ENCODE measurements at regions not wholly inside any gene's neighbourhood (a gene's known extent, or its start where the extent isn't known, plus 50 kb on each side); places are given as distances from the start of the nearest gene placed in this dataset.

GRCh38 chr3:170705131-170705530, 119.3 kb upstream of the SLC7A14 start:
- Histone ChIP-seq H3K27me3 (ENCODE audit: control insufficient read depth, insufficient read depth, low read length) (no peaks in the 10 kb centered on the region), H3K36me3 (ENCODE audit: control insufficient read depth, insufficient read depth, low read length) (no peaks in the 10 kb centered on the region), H3K4me1 (ENCODE audit: control insufficient read depth, extremely low read depth, insufficient read depth, low read length) (peaks cover 22% of the 10 kb centered on the region), H3K4me2 (ENCODE audit: extremely low read depth, insufficient read depth, low read length) (no peak overlapping the region), H3K9me3 (ENCODE audit: control insufficient read depth, insufficient read depth, low read depth, low read length) (no peaks in the 10 kb centered on the region), H3K4me3 (replicated peaks in 1 of 4; ENCODE audit: control extremely low read depth in 1 of 4, insufficient read depth in 1 of 4, low read depth in 3 of 4, low read length in 4 of 4) (no peak overlapping the region), H3K27ac (ENCODE audit: insufficient read depth, low read length) (no peak overlapping the region), H2AFZ (ENCODE audit: low read length) (no peak overlapping the region), H4K20me1 (ENCODE audit: control insufficient read depth, extremely low read depth, insufficient read depth, low read length) (no peaks in the 10 kb centered on the region), H3K79me2 (ENCODE audit: control insufficient read depth, insufficient read depth, low read length) (no peaks in the 10 kb centered on the region), H3K9ac (ENCODE audit: insufficient read depth, low read length) (no peak overlapping the region)
- TF ChIP-seq CTCF (conservative IDR thresholded peaks at IDR 0.05 in 1 of 2, IDR thresholded peaks at IDR 0.05 in 1 of 2; ENCODE audit: low read depth in 1 of 2, low read length in 2 of 2) (no peak), EZH2 (IDR thresholded peaks at IDR 0.05; ENCODE audit: low read length, missing control alignments) (no peak)
- DNase-seq (ENCODE audit: low read depth in 2 of 2) = no peak

- H3K9ac ChIP-seq (ENCODE audit: insufficient read depth, low read length) = no peak overlapping the region
- no peaks in the 10 kb centered on the region for H3K79me2 ChIP-seq (ENCODE audit: control insufficient read depth, insufficient read depth, low read length)
- peaks cover 19% of the 10 kb centered on the region for H3K4me1 ChIP-seq (ENCODE audit: control insufficient read depth, extremely low read depth, insufficient read depth, low read length)
- peak; percentile 80 to 95 for DNase-seq (ENCODE audit: low read depth in 2 of 2)
- no peak overlapping the region for H3K4me2 ChIP-seq (ENCODE audit: extremely low read depth, insufficient read depth, low read length)
- H3K36me3 ChIP-seq (ENCODE audit: control insufficient read depth, insufficient read depth, low read length) = no peaks in the 10 kb centered on the region
- H3K27ac ChIP-seq (ENCODE audit: insufficient read depth, low read length) = peak overlapping the region; percentile 75
- no peaks in the 10 kb centered on the region for H3K27me3 ChIP-seq (ENCODE audit: control insufficient read depth, insufficient read depth, low read length)
- H3K9me3 ChIP-seq (ENCODE audit: control insufficient read depth, insufficient read depth, low read depth, low read length) = no peaks in the 10 kb centered on the region
- H2AFZ ChIP-seq (ENCODE audit: low read length) = no peak overlapping the region
- H4K20me1 ChIP-seq (ENCODE audit: control insufficient read depth, extremely low read depth, insufficient read depth, low read length) = no peaks in the 10 kb centered on the region
- H3K4me3 ChIP-seq (replicated peaks in 1 of 4; ENCODE audit: control extremely low read depth in 1 of 4, insufficient read depth in 1 of 4, low read depth in 3 of 4, low read length in 4 of 4) = no peak overlapping the region
- TF ChIP-seq CTCF (conservative IDR thresholded peaks at IDR 0.05 in 1 of 2, IDR thresholded peaks at IDR 0.05 in 1 of 2; ENCODE audit: low read depth in 1 of 2, low read length in 2 of 2) (no peak), EZH2 (IDR thresholded peaks at IDR 0.05; ENCODE audit: low read length, missing control alignments) (no peak)
Observed at GRCh38 chr3:170703121-170703588, 117.3 kb upstream of the SLC7A14 start.

GRCh38 chr3:170701696-170702678, 116.1 kb upstream of the SLC7A14 start:
- Histone ChIP-seq H3K4me1 (ENCODE audit: control insufficient read depth, extremely low read depth, insufficient read depth, low read length) (peaks cover 13% of the 10 kb centered on the region), H3K36me3 (ENCODE audit: control insufficient read depth, insufficient read depth, low read length) (no peaks in the 10 kb centered on the region), H3K9ac (ENCODE audit: insufficient read depth, low read length) (no peak overlapping the region), H3K4me2 (ENCODE audit: extremely low read depth, insufficient read depth, low read length) (no peak overlapping the region), H4K20me1 (ENCODE audit: control insufficient read depth, extremely low read depth, insufficient read depth, low read length) (no peaks in the 10 kb centered on the region), H3K27ac (ENCODE audit: insufficient read depth, low read length) (peak overlapping the region; percentile 75), H3K79me2 (ENCODE audit: control insufficient read depth, insufficient read depth, low read length) (no peaks in the 10 kb centered on the region), H3K27me3 (ENCODE audit: control insufficient read depth, insufficient read depth, low read length) (no peaks in the 10 kb centered on the region), H2AFZ (ENCODE audit: low read length) (no peak overlapping the region), H3K4me3 (replicated peaks in 1 of 4; ENCODE audit: control extremely low read depth in 1 of 4, insufficient read depth in 1 of 4, low read depth in 3 of 4, low read length in 4 of 4) (no peak overlapping the region), H3K9me3 (ENCODE audit: control insufficient read depth, insufficient read depth, low read depth, low read length) (no peaks in the 10 kb centered on the region)
- DNase-seq (ENCODE audit: low read depth in 2 of 2) = peak in 1 of 2 donors; percentile 49
- no peak for TF ChIP-seq CTCF (conservative IDR thresholded peaks at IDR 0.05 in 1 of 2, IDR thresholded peaks at IDR 0.05 in 1 of 2; ENCODE audit: low read depth in 1 of 2, low read length in 2 of 2)
- TF ChIP-seq EZH2 (IDR thresholded peaks at IDR 0.05; ENCODE audit: low read length, missing control alignments) = no peak
